NCI-H1105 treated with DMSO at 0.1 percent for 48 hours (cell line): ENCODE measurements at regions not wholly inside any gene's neighbourhood (a gene's known extent, or its start where the extent isn't known, plus 50 kb on each side); places are given as distances from the start of the nearest gene placed in this dataset.
"Not testable (repeated sequence)": the region's sequence is repeated elsewhere in the genome, so short reads cannot be mapped to it uniquely, and the experiment has no call there.

Experiments
- DNase-seq: peaks from one replicate; lab custom pipeline; 2025; lab: John Stamatoyannopoulos, UW

DNA sequence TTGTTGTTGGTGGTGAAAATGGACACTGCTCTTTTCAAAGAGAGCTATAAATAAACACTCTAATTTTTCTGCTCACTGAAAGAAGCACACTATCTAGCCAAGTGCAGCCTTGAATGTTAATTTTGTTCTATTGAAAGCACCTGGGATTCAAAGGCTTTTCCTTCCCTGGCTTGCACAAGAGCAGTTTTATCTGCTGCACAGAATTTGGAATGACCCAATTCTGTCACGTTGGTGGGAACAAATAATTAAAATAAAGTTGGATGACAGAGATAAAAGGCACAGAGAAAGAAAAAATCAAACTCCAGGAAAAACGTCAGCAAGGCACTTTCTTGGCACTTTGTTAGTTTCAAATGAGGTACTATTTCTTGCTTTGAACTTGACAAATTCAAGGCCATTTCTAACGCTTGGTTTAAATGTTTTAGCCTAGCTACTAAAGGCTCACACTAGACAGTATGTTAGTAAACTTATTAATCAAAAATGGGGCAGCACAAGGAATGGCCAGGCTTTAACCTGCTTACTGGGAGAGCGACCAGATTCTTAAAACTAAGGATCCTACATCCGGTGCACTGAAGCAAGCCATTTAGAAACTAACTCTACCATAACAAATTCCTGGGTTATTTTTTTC lies 145.5 kb upstream of the ARG1 start:
- DNase-seq, result no peak

DNA sequence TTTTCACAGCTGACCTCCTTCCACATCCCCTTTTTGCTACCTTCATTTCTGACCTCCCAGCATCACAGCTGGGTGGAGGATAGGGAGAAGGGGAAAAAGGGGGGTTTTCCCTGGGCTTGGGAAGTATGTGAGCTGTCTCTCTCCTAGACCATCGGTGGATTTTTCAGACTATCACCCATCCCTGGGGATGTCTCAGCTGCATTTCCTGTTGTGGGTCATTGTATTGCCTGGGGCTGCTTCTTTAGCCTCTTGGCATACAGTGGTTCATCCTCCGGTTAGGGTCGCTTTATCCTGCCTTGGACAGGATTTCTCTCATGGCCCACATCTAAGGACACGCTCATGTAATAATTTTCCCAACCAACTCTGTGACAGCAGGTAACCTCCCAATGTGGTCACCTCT lies 142.5 kb upstream of the ARG1 start:
- no peak for DNase-seq

DNA sequence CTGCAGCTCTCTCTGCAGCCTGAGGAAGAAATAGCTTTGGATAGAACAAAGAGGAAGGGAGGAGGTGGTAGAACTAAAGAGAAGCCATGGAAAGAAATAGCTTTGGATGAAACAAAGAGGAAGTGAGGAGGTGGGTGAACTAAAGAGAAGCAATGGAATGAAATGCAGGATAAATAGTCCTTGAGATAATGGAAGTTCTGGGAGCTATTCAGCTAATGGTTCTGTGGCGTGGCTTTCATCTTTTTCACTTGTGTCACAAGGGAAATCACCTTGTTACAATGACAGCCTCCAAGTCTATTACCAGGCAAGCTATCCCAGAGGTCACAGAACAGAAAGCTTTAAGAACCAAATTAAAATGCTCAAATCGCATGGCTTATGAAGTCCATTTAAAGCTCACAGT lies 141.3 kb upstream of the ARG1 start:
- no peak for DNase-seq

DNA sequence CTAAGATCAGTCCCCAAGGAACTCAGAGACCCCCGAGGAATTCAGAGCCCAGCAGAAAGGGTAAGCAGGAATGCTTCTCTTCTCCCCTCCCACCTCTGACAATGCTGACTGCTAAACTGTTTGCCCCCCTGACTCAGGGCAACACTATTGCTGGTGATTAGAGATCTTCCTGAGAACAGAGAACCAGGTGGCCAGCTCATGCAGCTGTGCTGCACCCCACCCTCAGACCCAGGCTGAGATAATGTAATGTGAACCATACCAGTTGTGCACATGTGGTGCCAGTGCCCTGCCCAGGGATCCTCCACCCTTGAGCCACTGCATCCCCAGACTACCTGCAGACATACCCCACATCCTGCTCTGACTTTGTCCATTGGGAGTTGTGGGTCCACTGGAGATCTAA lies 139.1 kb upstream of the ARG1 start:
- no peak for DNase-seq

DNA sequence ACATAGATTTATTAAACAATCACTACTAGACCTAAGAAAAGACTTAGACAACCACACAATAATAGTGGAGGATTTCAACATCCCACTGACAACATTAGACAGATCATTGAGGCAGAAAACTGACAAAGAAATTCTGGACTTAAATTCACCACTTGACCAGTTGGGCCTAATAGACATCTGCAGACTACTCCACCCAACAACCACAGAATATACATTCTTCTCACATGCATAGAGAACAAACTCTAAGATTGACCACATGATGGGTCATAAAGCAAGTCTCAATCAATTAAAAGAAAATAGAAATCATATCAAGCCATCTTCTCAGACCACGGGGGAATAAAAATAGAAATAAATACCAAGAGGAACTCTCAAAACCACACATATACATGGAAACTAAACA lies 136.7 kb upstream of the ARG1 start:
- DNase-seq, result no peak

DNA sequence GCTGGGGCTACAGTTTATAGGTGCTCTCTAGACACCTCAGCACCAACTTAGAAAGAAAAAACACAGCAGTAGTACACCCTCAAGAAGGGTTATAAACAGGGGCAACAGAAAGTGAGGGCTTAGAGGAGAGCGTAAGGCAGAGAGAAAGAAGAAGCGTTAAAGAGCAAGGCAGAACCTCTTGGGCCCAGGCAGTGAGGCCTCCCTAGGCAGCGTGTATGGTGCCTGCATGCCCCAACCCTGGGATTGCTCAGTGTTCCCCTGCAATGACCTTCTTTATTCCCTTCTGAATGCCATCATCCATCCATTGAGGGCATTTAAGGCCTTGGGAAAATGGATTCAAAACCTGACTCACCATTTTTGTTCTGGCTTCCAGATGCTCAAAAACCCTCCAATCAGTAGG lies 130.0 kb upstream of the ARG1 start:
- DNase-seq, result no peak

DNA sequence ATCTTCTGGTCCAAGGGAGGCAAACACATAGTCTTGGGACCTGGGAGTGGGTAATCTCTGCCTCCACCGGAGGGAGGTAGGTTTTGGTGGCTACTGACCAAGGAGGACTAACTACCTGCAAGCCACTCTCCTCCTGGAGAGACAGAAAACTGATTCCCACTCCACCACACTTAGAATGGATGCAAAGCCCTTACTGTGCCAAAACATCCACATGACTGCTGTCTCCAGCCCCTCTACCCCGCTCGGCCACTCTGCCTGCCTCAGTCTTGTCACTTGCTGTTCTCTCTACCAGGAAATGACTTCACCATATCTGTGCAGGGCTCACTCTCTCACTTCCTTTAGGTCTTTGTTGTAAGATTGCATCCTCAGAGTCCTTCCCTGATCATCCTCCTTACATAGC lies 129.5 kb upstream of the ARG1 start:
- no peak for DNase-seq

DNA sequence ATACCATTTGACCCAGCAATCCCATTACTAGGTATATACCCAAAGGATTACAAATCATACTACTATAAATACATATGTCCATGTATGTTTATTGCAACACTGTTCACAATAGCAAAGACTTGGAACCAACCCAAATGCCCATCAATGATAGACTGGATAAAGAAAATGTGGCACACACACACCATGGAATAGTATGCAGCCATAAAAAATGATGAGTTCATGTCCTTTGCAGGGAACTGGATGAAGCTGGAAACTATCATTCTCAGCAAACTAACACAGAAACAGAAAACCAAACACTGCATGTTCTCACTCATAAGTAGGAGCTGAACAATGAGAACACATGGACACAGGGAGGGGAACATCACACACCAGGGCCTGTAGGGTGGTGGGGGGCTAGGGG lies 127.7 kb upstream of the ARG1 start:
- not testable (repeated sequence) for DNase-seq

DNA sequence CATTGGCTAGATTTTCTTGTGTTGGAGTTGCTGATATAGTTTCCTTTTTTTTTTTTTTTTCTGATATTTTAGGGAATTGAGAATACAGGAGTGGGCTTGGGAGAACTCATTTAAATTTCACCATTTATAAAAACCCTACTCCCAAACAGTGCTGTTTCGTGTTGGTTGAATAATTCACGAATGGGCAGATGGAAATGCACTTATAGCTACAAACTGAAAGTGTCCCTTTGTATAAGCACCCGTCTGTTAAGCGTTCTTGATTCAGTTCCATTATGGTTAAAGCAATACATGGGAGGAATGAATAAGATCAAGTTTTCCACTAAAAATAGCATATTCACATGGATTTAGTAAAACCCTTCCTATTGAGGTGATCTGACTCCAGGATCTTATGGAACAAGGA lies 122.2 kb upstream of the ARG1 start:
- DNase-seq, result no peak

DNA sequence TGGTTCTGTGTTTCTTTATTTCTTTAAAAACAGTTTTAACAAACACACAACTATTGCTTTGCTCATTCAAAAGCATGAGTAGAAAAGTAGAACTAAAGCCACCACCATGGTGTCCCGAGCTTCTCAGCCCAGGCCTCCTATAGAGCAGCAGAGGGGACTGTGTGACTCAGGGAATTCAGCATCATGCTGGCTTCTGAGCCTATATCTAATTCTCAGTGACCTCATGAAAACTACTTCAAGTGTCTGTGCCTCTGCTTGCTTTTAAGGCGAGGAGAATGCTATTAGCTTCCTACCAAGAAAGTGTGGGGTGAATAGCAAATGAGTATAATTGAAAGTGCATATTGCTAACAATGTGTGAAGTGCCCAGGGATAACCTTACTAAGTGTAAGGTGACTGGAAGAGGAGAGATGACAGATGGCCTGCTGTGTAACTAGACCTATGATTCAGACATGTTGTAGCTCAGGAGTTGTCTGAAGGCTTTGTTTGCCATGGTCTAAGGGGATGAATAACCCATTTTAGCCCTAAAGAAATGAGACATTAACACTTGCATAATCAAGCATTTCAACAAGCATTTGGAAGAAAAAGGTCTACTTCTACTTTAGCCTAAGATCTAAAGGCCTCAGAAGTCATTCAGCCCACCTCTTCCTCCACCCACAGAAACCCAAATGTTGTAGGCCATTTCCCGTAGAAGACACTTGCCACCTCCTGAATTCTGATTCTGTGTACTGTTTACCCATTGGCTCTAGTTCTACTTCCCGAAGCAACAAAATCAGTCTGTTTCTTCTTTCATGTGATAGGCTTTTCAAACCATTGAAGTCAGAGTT lies 121.5 kb upstream of the ARG1 start:
- DNase-seq, result no peak

DNA sequence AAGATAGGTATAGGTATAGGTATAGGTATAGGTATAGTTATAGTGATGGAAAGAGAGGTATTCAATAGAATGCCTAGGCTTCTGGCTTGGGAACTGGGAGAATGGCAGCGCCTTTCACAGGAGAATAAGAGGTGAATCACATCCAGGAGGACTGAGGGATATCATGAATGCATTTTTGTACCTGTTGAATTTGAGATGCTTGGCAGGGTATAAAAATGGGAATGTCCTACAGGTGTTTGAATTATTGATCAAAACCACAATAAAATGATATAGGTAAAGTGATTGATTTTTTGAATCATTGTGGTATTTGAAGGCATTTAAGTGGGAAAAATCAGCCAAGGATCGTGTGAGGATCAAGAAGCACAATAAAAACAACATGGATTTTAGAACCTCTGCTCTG lies 119.2 kb upstream of the ARG1 start:
- DNase-seq, result no peak

DNA sequence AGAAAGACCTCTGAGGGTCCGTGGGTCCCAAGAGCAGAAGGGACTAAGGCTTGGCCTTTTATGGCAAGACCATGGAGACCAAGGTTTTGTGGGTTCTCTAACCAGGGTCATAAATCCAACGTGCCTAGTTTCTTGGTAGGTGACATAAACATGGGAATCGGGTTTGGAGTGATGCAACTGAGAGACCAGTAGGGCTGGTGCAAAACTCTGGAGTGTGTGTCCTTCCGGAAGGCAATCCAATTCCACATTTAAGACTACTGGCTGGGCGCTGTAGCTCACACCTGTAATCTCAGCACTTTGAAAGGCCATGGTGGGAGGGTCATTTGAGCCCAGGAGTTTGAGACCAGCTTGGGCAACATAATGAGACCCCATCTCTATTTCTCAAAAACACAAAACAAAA lies 116.5 kb upstream of the ARG1 start:
- no peak for DNase-seq

DNA sequence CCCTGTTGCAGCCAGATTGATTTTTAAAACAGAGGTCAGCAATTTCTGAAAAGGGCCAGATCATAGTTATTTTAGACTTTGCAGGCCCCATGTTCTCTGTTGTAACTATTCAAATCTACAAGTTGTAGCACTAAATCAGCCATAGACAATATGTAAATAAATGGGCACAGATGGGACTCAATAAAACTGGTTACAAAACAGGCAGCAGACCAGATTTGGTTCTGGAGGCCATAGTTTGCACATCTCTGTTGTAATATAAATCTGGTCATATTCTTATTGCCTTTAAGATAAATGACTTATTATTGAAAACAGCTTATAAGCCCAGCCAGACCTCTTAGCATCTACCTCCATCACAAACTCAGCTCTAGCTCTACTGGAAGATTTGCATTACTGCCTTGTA lies 114.0 kb upstream of the ARG1 start:
- no peak for DNase-seq

DNA sequence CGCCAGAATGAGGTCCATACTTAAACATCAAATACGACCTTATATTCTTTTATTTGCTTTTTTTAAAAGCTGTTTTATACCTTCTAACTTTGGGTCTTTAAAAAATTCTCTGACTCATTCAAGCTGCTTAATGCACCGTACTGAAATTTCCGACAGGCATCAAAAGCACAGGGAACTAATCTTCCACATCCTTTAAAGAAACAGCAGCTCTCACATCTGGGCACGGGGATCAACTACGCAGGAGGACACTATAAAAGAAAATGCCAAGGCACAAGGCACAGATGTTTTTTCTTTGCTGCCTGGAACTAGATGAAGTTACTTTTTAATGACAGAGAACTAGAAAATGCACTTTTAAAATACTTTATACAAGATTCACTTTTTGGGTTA lies 112.4 kb upstream of the ARG1 start:
- no peak for DNase-seq

DNA sequence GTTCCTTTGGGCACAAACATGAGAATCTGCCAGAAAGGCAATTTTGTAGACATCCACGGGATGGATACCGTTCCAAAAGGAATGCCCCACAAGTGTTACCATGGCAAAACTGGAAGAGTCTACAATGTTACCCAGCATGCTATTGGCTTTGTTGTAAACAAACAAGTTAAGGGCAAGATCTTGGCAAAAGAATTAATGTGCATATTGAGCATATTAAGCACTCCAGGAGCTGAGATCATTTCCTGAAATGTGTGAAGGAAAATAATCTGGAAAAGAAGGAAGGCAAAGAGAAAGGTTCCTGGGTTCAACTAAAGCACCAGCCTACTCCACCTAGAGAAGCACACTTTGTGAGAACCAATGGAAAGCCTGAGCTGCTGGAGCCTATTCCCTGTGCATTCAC lies 103.9 kb upstream of the ARG1 start:
- no peak for DNase-seq

DNA sequence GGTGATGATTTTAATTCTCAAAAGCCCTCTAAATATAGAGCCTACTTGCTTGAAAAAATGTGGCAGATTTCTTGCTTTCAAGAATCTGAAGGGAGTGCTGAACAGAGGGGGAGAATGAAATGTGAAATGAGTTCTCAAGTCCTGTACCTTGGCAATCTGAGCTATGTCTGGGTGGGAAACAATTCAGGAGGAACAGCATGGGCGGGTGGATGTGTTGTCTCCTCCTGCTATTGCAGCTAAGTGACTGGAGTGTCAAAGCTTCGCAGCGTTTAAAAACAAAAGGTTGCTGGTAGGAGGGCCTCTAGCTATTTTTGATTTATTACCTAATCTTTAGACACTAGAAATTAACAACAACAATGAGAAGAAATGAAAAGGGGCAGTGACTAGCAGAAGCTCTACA lies 102.5 kb upstream of the ARG1 start:
- DNase-seq, result no peak

DNA sequence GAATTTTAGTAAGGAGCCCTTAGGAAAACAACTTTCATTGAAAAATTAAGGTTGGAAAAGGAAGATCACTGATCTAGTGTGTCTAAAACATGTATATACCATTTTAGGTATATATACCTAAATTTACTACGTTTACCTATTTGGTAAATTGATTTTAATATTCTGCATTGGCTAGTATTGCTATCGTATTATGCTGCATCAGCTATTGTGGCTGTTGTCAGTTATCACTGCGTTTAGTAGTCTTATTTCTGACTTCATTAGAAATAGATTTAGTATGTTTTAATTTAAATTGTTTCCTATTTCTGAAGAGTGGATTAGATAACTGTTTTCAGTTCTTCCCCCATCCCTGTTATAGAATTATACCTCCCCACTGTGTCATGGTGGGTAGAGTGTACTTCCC lies 101.7 kb upstream of the ARG1 start:
- no peak for DNase-seq

DNA sequence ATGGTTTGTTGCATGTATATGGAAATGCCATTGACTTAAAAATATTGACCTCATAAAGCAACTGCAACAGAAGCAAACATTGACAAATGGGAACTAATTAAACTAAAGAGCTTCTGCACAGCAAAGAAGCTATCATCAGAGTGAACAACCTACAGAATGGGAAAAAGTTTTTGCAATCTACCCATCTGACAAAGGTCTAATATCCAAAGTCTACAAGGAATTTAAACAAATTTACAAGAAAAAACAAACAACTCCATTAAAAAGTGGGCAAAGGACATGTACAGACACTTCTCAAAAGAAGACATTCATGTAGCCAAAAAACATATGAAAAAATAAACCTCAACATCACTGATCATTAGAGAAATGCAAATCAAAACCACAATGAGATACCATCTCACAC lies 99.7 kb upstream of the ARG1 start:
- not testable (repeated sequence) for DNase-seq

DNA sequence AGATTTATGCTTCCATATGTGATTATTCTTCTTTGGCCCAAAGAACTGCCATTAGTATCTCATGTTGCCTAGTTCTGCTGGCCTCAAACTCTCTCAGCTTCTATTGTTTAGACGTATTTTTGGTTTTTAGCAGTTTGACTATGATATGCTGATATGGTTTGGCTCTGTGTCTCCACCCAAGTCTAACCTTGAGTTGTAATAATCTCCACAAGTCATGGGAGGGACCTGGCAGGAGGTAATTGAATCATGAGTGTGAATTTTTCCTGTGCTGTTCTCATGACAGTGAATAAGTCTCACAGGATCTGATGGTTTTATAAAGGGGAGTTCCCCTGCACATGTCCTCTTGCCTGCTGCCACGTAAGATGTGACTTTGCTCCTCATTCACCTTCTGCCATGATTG lies 96.7 kb upstream of the ARG1 start:
- DNase-seq, result no peak

DNA sequence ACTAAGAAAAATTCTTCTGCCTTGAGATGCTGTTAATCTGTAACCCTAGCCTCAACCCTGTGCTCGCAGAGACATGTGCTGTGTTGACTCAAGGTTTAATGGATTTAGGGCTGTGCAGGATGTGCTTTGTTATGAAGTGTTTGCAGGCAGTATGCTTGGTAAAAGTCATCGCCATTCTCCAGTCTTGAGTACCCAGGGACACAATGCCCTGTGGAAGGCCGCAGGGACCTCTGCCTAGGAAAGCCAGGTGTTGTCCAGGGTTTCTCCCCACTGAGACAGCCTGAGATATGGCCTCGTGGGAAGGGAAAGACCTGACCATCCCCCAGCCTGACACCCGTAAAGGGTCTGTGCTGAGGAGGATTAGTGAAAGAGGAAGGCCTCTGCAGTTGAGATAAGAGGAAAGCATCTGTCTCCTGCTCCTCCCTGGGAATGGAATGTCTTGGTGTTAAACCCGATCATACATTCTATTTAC lies 94.2 kb upstream of the ARG1 start:
- DNase-seq, result not testable (repeated sequence)

DNA sequence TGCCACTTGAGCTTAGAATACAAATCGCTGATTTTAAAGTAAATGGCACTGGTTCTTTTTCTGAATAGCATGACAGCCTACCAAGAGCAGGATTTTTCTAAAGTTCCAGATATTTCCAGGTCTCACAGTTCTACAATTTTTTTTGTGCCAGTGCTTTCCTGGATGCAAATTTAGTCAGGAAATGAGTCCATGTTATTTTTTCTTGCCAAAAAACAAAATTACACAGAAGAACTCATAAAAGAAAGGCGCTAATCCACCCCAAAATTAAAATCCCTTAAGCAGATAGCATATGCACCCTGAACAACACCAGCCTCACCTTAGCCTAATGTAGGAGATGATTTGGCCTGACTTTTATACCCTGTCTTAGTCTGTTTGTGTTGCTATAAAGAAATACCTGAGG lies 86.4 kb upstream of the ARG1 start:
- DNase-seq, result no peak

DNA sequence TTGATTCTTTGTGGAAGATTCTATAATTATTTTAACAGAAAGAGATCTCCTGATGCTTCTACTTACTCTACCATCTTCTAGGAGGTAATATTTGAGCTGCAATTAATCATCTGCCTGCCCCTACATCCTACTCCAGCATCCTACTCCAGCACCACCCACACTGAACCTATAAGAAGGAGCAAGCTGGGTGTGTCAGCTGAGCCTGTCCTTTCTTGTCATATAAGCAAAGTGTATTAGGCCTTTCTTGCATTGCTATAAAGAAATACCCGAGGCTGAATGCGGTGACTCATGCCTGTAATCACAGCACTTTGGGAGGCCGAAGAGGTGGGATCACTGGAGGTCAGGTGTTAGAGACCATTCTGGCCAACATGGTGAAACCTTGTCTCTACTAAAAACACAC lies 84.2 kb upstream of the ARG1 start:
- DNase-seq, result no peak

DNA sequence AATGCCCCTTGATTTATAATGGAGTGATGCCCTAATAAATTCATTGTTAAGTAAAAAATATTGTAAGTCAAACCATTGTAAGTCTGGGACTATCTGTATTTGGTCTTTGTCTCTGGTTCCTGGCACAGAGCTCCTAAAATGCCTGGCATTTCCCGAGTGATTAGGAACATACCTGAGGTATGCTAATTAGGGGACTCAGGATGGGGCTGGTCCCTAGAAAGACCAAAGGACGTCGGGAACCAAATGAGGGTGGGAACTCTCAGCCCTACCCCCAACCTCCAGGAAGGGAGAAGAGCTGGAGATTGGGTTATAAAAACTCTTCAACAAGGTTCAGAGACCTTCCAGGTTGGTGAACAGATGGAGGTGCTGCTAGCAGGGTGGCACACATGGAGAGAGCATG lies 82.6 kb upstream of the ARG1 start:
- DNase-seq, result no peak
